Activated T-cell treated with anti-CD3 and anti-CD28 coated beads, Interleukin-2, amount 50 U/mL, for 72 hours (primary cell): ENCODE measurements at regions not wholly inside any gene's neighbourhood (a gene's known extent, or its start where the extent isn't known, plus 50 kb on each side); places are given as distances from the start of the nearest gene placed in this dataset.

Source experiments
- ATAC-seq, 2 donors: fragments of 150-1000 bp; cut with Tn5 transposase; replicated peaks in 1 of 2; 2 replicates each; pipeline ENCODE4 v1.10.0; 2021; ENCODE audit warnings: moderate library complexity in 2 of 2, mild to moderate bottlenecking in 1 of 2
- DNase-seq, 2 donors: peaks; one replicate each; pipeline ENCODE4 v3.0.0; 2021 to 2022; ENCODE audit warnings: mixed read lengths in 1 of 2
- H3K27ac Mint-ChIP-seq: one replicate; pipeline ENCODE4 v1.8.0; 2022; ENCODE audit warnings: mild to moderate bottlenecking, moderate library complexity, mixed read lengths
- H3K27me3 Mint-ChIP-seq: one replicate; pipeline ENCODE4 v1.8.0; 2022; ENCODE audit warnings: low read depth, mixed read lengths
- H3K36me3 Mint-ChIP-seq, 2 donors: one replicate each; pipeline ENCODE4 v1.8.0; 2022; ENCODE audit warnings: mixed read lengths in 2 of 2, mild to moderate bottlenecking in 1 of 2; ENCODE audit not compliant: insufficient read depth in 2 of 2
- H3K4me1 Mint-ChIP-seq: one replicate; pipeline ENCODE4 v1.8.0; 2022; ENCODE audit warnings: low read depth, mixed read lengths
- H3K4me3 Mint-ChIP-seq, 2 donors: one replicate each; pipeline ENCODE4 v1.8.0; 2022; ENCODE audit warnings: mild to moderate bottlenecking in 2 of 2, mixed read lengths in 2 of 2, moderate library complexity in 2 of 2
- H3K9me3 Mint-ChIP-seq, 2 donors: one replicate each; pipeline ENCODE4 v1.8.0; 2022; ENCODE audit warnings: mixed read lengths in 2 of 2

DNA sequence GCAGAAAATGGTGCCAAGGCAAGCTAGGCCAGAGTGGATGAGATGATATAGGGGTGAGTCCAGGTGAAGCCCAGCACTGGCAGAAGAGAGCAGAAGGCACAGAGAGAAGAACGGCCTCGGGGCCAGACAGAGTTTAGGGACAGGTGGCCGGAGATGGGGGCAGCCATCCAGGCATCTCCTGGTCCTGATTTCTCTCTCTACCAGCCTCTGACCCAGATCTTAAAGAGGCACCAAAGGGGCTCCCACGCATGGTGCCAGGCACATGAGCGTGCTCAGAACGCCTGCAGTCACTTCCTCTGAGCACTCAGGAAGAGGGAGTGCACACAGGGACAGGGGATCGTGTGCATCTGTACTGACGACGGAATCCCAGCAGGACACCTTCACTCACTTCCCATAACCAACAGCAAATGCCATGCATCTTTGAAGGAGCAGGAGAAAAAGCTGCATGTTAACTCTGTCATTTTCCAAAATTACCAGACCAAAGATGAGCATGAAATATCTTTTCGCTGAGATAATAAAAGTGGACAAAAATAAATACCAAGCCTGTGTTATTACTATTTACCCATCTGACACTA, 427.8 kb upstream of the MYT1L start:
- DNase-seq (no peak), ATAC-seq (no peak)
- Mint-ChIP-seq H3K4me3 (no peak overlapping the region), H3K36me3 (no peaks in the 10 kb centered on the region), H3K9me3 (peaks cover 0 to 2% of the 10 kb centered on the region in 2 donors), H3K27ac (no peak overlapping the region), H3K4me1 (no peaks in the 10 kb centered on the region), H3K27me3 (no peaks in the 10 kb centered on the region)

DNA sequence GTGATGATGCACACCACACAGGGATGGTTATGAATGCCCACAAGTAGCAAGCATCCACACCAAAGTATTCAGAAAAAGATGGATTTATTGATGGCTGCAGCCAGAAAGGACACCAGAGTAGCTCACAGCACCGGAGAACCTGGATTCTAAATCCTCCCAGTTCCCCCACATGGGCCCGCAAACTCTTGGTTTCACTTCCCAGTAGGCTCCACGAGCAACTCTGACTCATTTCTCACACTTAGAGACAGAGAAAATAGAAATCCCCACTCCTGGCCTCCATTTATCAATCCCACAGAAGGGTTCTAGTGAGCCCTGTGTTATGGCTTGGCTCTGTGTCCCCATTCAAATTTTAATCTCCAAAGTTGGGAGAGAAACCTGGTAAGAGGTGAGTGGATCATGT, 426.7 kb upstream of the MYT1L start:
- ATAC-seq: no peak
- peaks cover 0 to 6% of the 10 kb centered on the region in 2 donors for H3K9me3 Mint-ChIP-seq
- peaks cover 0 to under 1% of the 10 kb centered on the region in 2 donors for H3K36me3 Mint-ChIP-seq
- H3K4me3 Mint-ChIP-seq: no peak overlapping the region
- H3K4me1 Mint-ChIP-seq: no peaks in the 10 kb centered on the region
- DNase-seq: no peak
- no peaks in the 10 kb centered on the region for H3K27me3 Mint-ChIP-seq
- no peak overlapping the region for H3K27ac Mint-ChIP-seq

DNA sequence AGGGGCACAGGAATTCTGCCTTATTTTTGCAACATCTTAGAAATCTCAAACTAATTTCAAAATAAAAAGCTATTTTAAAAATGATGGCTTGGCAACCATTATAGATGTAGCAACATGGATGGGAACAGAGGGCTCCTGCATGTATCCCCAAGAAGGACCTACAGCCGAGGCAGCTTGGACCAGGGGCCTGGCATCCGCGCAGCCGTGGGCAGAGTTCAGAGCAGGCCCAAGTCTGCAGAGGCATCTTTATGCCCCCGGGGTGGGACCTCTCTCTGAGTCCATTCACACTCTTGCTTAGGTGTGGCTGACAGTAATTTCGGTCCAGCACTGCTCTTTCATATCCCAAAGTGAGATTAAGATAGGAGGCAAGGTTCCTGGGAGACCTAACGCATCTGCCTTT, 425.8 kb upstream of the MYT1L start:
- Mint-ChIP-seq H3K9me3 (peaks cover 0 to 6% of the 10 kb centered on the region in 2 donors), H3K4me3 (no peak overlapping the region), H3K27ac (no peak overlapping the region), H3K4me1 (no peaks in the 10 kb centered on the region), H3K27me3 (no peaks in the 10 kb centered on the region), H3K36me3 (peaks cover 0 to 2% of the 10 kb centered on the region in 2 donors)
- DNase-seq (no peak), ATAC-seq (no peak)

DNA sequence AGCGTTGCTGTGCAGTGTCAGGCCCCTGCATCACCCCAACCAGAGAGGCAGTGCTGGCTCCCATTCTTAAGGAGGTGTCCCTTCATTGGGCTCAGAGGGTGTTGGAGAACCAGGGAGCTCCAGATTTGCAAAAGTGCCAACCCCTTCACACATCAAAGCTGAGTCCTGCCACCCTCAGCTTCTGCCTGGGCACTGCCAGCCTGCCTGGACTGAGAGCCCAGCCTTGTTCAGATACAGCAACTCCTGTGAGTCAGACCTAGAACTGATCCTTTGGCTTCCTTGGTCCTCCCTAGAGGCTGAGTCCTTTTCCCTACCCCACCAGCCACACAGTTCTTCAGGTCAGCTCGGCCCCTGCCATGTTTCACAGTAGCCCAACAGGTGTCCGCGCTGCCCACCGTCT, 424.9 kb upstream of the MYT1L start:
- H3K4me3 Mint-ChIP-seq: no peak overlapping the region
- peaks cover 0 to 9% of the 10 kb centered on the region in 2 donors for H3K9me3 Mint-ChIP-seq
- no peak for DNase-seq
- H3K27ac Mint-ChIP-seq: no peak overlapping the region
- H3K27me3 Mint-ChIP-seq: no peaks in the 10 kb centered on the region
- no peak for ATAC-seq
- peaks cover 0 to 4% of the 10 kb centered on the region in 2 donors for H3K36me3 Mint-ChIP-seq
- H3K4me1 Mint-ChIP-seq: no peaks in the 10 kb centered on the region

DNA sequence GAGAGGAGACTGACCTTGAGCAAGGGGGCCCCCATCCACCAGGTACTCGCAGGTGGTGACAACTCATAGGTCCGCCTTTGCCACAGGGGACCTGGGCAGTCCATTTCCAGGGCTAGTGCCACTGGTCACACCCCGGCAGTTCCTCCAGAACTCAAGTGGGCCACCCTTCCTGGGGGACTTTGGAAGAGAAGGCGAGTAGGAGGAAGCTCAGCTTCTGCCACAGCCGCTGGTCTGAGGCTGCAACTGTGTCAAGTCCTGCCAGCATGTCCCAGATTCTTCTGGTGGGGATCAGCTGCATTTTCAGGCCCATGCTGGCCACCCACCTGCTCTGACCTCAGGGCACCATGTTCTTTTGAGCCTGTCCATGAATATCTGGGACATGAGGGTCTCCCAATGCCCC, 423.9 kb upstream of the MYT1L start:
- no peak overlapping the region for H3K4me3 Mint-ChIP-seq
- peaks cover 5 to 12% of the 10 kb centered on the region in 2 donors for H3K9me3 Mint-ChIP-seq
- peaks cover 2 to 4% of the 10 kb centered on the region in 2 donors for H3K36me3 Mint-ChIP-seq
- no peaks in the 10 kb centered on the region for H3K27me3 Mint-ChIP-seq
- DNase-seq (no peak), ATAC-seq (no peak)
- H3K27ac Mint-ChIP-seq: no peak overlapping the region
- no peaks in the 10 kb centered on the region for H3K4me1 Mint-ChIP-seq

DNA sequence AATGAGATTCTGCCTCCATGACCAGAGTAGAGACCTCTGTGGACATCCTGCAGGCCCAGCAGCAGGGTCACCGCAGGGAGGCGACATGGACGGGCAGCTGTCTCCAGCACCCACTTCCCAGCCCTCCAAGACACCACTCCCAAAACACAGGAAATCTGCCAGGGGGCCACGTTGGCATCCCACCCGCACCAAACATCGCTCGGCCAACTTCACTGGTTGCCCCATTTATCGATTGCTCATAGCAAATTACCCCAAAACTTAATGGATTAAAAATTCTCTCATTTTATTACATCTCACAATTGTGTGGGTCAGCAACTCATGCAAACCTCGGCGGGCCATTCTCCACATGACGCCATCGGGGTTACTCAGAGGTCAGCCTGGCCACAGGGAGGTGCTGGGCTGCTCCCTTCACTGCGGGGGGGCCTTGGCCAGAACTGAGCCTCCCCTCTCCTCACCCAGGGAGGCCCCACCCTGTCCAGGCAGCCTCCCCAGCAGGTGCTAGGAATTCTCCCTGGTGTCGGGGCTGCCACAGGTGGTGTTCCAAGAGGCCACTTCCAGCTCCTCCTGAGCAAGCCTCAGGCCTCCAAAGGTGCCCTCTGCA, 420.7 kb upstream of the MYT1L start:
- Mint-ChIP-seq H3K36me3 (peaks cover 3 to 4% of the 10 kb centered on the region in 2 donors), H3K27ac (no peak overlapping the region), H3K4me3 (no peak overlapping the region), H3K27me3 (no peaks in the 10 kb centered on the region), H3K4me1 (no peaks in the 10 kb centered on the region), H3K9me3 (peaks cover 6 to 12% of the 10 kb centered on the region in 2 donors)
- DNase-seq: no peak
- ATAC-seq: no peak

DNA sequence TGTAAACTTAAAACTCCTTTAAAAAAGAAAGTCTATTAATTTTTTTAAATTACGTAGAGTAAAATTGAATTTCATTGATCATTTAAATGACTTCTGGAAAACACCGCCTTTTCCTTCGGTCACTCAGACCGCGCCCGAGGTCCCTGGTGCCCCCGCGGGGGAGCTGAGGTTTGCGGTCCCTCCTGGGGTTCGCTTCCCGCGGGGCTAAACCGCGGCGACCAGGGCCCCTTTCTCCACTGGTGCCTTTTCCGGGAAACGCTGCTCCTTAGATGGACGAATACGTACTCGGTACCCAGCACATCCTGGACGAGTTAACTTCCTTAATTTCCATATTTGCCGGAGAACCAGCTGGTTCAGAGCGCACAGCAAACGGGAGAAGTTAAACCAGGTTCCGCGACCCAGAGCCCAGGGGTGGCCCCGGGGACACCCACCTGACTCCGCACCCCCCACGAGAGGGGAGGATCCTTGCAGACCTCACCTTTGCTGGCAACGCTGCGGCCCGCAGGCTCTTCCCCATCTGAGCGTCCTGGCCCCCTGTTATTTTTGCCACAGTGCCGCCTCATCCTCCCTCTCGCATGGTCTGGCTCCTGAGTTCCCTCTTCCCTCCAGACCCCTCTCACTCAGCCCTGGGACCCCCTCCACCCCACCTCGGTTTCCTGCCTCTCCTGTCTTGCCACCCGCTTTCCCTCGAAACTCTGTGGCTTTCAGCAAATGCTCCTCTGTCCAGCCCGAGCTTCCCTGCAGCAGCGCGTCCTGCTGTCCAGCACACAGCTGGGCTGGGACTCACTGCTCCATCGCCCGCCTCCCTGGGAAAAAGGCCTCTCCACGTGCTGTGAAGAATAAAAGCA, 420.0 kb upstream of the MYT1L start:
- Mint-ChIP-seq H3K27me3 (no peaks in the 10 kb centered on the region), H3K4me1 (no peaks in the 10 kb centered on the region), H3K27ac (no peak overlapping the region), H3K9me3 (peaks cover 6 to 12% of the 10 kb centered on the region in 2 donors), H3K4me3 (no peak overlapping the region), H3K36me3 (peaks cover 3 to 4% of the 10 kb centered on the region in 2 donors)
- DNase-seq (no peak), ATAC-seq (no peak)

DNA sequence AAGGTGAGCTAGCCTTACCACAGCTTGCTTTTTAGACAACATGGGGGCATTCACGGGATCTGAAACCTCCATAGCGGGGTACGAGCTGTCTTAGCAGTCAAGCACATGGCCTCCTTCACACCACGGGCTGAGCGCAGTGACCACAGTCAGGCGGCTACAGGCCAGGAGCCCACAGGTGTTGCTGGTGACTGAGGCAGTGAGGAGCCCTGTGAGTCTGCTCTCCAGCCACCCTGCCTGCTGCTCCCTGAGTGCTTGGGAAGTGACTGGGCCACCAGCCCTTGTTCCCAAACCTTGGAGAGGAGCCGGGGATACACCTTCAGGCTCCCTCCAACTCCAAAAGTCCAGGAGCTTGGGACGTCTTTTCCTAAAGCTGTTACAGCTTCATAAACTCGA, 418.1 kb upstream of the MYT1L start:
- peaks cover 6 to 10% of the 10 kb centered on the region in 2 donors for H3K9me3 Mint-ChIP-seq
- H3K27ac Mint-ChIP-seq: no peak overlapping the region
- DNase-seq (no peak), ATAC-seq (no peak)
- peaks cover 3 to 4% of the 10 kb centered on the region in 2 donors for H3K36me3 Mint-ChIP-seq
- H3K4me3 Mint-ChIP-seq: no peak overlapping the region
- H3K27me3 Mint-ChIP-seq: no peaks in the 10 kb centered on the region
- no peaks in the 10 kb centered on the region for H3K4me1 Mint-ChIP-seq

DNA sequence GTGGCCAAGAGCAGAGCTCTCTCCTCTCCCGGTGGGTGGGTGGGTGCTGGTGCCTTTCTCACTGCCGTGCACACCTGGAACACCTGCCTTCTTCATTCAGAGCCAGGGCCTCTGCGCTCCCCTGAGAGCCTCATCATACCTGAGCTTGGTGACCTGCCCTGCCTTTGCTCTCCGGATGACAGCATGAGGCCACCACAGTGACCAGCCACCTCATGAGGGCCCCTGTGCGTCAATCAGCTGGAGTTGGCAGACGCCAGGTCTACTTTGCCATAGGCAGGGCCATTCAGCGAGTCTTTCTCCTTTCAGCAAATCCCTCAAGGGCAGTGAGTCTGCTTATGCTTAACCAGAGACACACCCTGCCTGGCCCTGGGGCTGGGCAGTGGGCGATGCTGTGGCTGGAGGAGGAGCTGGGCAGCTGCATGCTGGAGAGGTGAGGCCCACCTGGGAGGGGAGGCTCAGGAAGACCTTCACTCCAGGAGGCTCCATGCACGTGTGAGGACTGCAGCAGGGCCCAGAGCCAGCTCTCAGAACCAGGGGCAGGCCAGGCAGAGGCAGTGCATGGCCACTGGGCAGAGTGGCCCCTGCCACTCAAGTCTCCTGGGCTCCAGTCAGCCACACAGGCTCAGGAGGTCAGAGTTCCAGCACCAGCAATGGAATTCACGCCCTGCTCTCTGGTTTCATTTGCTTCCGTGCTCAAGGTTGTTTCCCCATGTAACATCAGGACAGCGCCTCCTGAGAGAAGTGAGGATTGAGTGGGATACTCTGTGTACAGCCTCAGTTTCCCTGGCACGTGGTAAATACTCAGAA, 417.5 kb upstream of the MYT1L start:
- ATAC-seq (no peak), DNase-seq (no peak)
- H3K27ac Mint-ChIP-seq: no peak overlapping the region
- H3K4me3 Mint-ChIP-seq: no peak overlapping the region
- peaks cover 3 to 4% of the 10 kb centered on the region in 2 donors for H3K36me3 Mint-ChIP-seq
- H3K27me3 Mint-ChIP-seq: no peaks in the 10 kb centered on the region
- H3K9me3 Mint-ChIP-seq: peaks cover 6 to 10% of the 10 kb centered on the region in 2 donors
- no peaks in the 10 kb centered on the region for H3K4me1 Mint-ChIP-seq

DNA sequence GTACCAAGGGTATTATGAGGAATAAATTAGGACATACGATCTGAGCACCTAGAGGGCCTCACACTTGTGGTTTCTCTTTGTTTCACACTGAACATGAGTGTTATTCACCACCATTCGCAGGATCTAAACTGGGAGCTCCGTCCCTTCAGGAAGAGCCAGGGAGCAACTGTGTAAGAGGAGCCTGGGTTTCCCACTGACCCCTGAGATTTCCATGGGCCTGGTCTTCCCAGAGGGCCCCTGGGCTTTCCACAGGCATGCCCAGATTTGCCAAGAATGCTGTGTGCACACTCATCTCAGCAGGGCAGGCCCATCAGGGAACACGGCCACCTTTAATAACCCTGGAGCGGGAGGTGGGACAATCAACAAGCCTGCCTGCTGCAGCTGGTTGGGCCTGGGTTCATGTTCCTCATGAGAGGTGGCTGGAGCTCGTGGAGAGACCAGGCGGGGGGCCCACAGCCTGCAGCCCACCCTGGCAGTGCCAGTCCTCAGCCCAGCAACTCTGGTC, 416.8 kb upstream of the MYT1L start:
- H3K27me3 Mint-ChIP-seq: no peaks in the 10 kb centered on the region
- H3K4me3 Mint-ChIP-seq: no peak overlapping the region
- ATAC-seq: no peak
- H3K27ac Mint-ChIP-seq: no peak overlapping the region
- H3K4me1 Mint-ChIP-seq: no peaks in the 10 kb centered on the region
- no peak for DNase-seq
- H3K36me3 Mint-ChIP-seq: peaks cover 3 to 4% of the 10 kb centered on the region in 2 donors
- peaks cover 6 to 7% of the 10 kb centered on the region in 2 donors for H3K9me3 Mint-ChIP-seq

DNA sequence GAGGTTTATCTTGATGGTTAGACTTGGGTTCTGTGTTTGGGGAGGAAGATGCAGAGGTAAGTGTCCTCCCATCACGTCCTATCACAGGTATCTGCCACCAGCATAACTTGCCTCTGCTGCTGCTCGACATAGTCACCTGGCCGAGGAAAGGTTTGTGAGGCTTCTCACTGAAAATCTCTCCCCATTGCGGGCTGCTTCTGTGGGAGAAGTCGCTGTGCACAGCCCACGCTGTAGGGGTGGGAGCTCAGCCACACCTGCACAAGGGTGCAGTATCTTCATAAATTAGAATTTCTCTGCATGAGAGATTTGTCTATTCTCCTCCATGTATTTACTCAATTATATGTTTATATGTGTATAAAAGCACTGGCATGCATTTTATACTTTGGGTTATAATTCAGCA, 415.7 kb upstream of the MYT1L start:
- Mint-ChIP-seq H3K4me3 (no peak overlapping the region), H3K36me3 (peaks cover under 1 to 3% of the 10 kb centered on the region in 2 donors), H3K4me1 (no peaks in the 10 kb centered on the region), H3K9me3 (peaks cover 5 to 6% of the 10 kb centered on the region in 2 donors), H3K27me3 (no peaks in the 10 kb centered on the region), H3K27ac (no peak overlapping the region)
- no peak for DNase-seq
- ATAC-seq: no peak

DNA sequence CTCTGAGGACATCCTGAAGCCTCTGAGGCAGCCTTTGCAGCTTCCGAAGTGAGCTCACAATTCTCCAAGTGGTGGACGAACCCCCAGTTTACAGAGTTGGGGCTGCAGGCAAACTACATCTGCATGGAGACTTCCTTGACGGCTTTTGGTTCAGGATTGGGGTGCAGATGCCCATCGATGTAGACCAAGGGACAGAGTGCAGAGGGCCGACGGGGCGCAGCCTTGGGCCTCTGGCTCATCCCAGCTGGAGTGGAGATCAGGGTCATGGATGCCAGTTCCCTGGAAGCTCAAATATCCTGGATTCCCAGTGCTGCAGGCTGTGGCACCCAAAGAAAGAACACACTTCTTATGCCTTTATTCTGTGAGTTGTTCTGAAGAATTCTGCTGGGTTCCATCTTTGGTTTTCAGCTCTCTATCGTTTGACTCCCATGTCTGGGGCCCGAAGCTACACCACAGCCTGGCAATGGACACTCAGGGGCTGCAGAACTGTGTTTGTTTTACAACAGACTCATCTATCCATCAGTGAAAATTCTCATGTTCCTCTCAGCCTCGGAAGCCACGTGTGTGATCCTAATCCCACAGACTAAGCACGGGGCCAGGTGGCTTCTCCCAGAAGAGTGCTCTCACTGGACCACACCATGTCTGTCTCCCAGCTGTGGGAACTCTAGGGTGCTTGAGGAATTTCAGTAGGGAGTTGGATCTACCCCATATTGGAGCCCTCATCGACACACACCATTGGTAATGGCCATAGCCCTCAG, 414.1 kb upstream of the MYT1L start:
- Mint-ChIP-seq H3K27ac (no peak overlapping the region), H3K4me1 (no peaks in the 10 kb centered on the region), H3K27me3 (peaks cover 5% of the 10 kb centered on the region), H3K36me3 (peaks cover 0 to 3% of the 10 kb centered on the region in 2 donors), H3K4me3 (no peak overlapping the region), H3K9me3 (peaks cover 2 to 3% of the 10 kb centered on the region in 2 donors)
- no peak for ATAC-seq
- no peak for DNase-seq
